ENCODE measurements at regions not wholly inside any gene's neighbourhood (a gene's known extent, or its start where the extent isn't known, plus 50 kb on each side); places are given as distances from the start of the nearest gene placed in this dataset.

GRCh38 chr15:39458131-39458530 is 122.7 kb upstream of the THBS1 start:
- peaks cover 44% of the 10 kb centered on the region for H3K4me1 ChIP-seq (ENCODE audit: insufficient read depth)
- no peak for TF ChIP-seq EZH2phosphoT487 (IDR thresholded peaks at IDR 0.05; ENCODE audit: insufficient read depth, low read depth)
- TF ChIP-seq EZH2 (IDR thresholded peaks at IDR 0.05; ENCODE audit: insufficient read depth, poor library complexity, severe bottlenecking), result no peak
- no peak for DNase-seq
- 94 to 100% methylated on average over 3 of the region's 3 CpGs for WGBS, 2 experiments (ENCODE audit: low coverage in 1 of 2, low lambda C conversion rate in 2 of 2, missing lambda C conversion rate in 2 of 2)
- no peak overlapping the region for H3K27ac ChIP-seq
- H2AFZ ChIP-seq, result no peak overlapping the region
- peaks cover 42% of the 10 kb centered on the region for H3F3A ChIP-seq (ENCODE audit: insufficient read depth)
- H3K79me2 ChIP-seq (ENCODE audit: insufficient read depth), result no peaks in the 10 kb centered on the region
- no peaks in the 10 kb centered on the region for H3K9me2 ChIP-seq (ENCODE audit: insufficient read depth)
- H3K36me3 ChIP-seq (ENCODE audit: low read depth), result no peaks in the 10 kb centered on the region
- H3K4me2 ChIP-seq (ENCODE audit: unreplicated experiment), result no peak overlapping the region
- no peak overlapping the region for H3K4me3 ChIP-seq
- H4K20me1 ChIP-seq (ENCODE audit: insufficient read depth), result no peaks in the 10 kb centered on the region
- in situ Hi-C loops (cut with MboI), result no loop called here
- no peak overlapping the region for H3K9ac ChIP-seq
- no peaks in the 10 kb centered on the region for H3K9me3 ChIP-seq (ENCODE audit: low read depth)
- H3K27me3 ChIP-seq (replicated peaks; ENCODE audit: insufficient read depth), result no peaks in the 10 kb centered on the region

- Histone ChIP-seq H3K4me1 (ENCODE audit: insufficient read depth) (peaks cover 39% of the 10 kb centered on the region), H3F3A (ENCODE audit: insufficient read depth) (peaks cover 52% of the 10 kb centered on the region), H3K27ac (no peak overlapping the region), H3K9me2 (ENCODE audit: insufficient read depth) (no peaks in the 10 kb centered on the region), H3K79me2 (ENCODE audit: insufficient read depth) (no peaks in the 10 kb centered on the region), H4K20me1 (ENCODE audit: insufficient read depth) (no peaks in the 10 kb centered on the region), H2AFZ (no peak overlapping the region), H3K27me3 (replicated peaks; ENCODE audit: insufficient read depth) (no peaks in the 10 kb centered on the region), H3K9ac (no peak overlapping the region), H3K9me3 (ENCODE audit: low read depth) (no peaks in the 10 kb centered on the region), H3K4me3 (no peak overlapping the region), H3K36me3 (ENCODE audit: low read depth) (no peaks in the 10 kb centered on the region), H3K4me2 (ENCODE audit: unreplicated experiment) (no peak overlapping the region)
- peak; percentile 35 for DNase-seq
- WGBS, 2 experiments (ENCODE audit: low coverage in 1 of 2, low lambda C conversion rate in 2 of 2, missing lambda C conversion rate in 2 of 2), result 40 to 56% methylated on average over 1 of the region's 1 CpG
- TF ChIP-seq EZH2phosphoT487 (IDR thresholded peaks at IDR 0.05; ENCODE audit: insufficient read depth, low read depth) (no peak), EZH2 (IDR thresholded peaks at IDR 0.05; ENCODE audit: insufficient read depth, poor library complexity, severe bottlenecking) (no peak)
- in situ Hi-C loops (cut with MboI), result no loop called here
These were observed 121.3 kb upstream of the THBS1 start for GRCh38 chr15:39459548-39459947.

GRCh38 chr15:39460748-39461147 is 120.1 kb upstream of the THBS1 start:
- in situ Hi-C loops (cut with MboI), result loop anchor here (10.0 kb wide), 1 partner anchor 114 kb away; no protein-coding TSS in a partner anchor
- no peaks in the 10 kb centered on the region for H3K9me2 ChIP-seq (ENCODE audit: insufficient read depth)
- no peaks in the 10 kb centered on the region for H3K36me3 ChIP-seq (ENCODE audit: low read depth)
- H3K4me2 ChIP-seq (ENCODE audit: unreplicated experiment), result no peak overlapping the region
- no peak for DNase-seq
- peaks cover 52% of the 10 kb centered on the region for H3F3A ChIP-seq (ENCODE audit: insufficient read depth)
- no peak overlapping the region for H3K27ac ChIP-seq
- H3K27me3 ChIP-seq (replicated peaks; ENCODE audit: insufficient read depth), result no peaks in the 10 kb centered on the region
- TF ChIP-seq EZH2 (IDR thresholded peaks at IDR 0.05; ENCODE audit: insufficient read depth, poor library complexity, severe bottlenecking) (no peak), EZH2phosphoT487 (IDR thresholded peaks at IDR 0.05; ENCODE audit: insufficient read depth, low read depth) (no peak)
- peaks cover 30% of the 10 kb centered on the region for H3K4me1 ChIP-seq (ENCODE audit: insufficient read depth)
- no peaks in the 10 kb centered on the region for H3K9me3 ChIP-seq (ENCODE audit: low read depth)
- 90% methylated on average over 7 of the region's 7 CpGs for WGBS, 2 experiments (ENCODE audit: low coverage in 1 of 2, low lambda C conversion rate in 2 of 2, missing lambda C conversion rate in 2 of 2)
- H3K9ac ChIP-seq, result no peak overlapping the region
- H4K20me1 ChIP-seq (ENCODE audit: insufficient read depth), result no peaks in the 10 kb centered on the region
- no peak overlapping the region for H3K4me3 ChIP-seq
- no peak overlapping the region for H2AFZ ChIP-seq
- no peaks in the 10 kb centered on the region for H3K79me2 ChIP-seq (ENCODE audit: insufficient read depth)

GRCh38 chr15:39461536-39462130 is 119.2 kb upstream of the THBS1 start:
- H4K20me1 ChIP-seq (ENCODE audit: insufficient read depth), result no peaks in the 10 kb centered on the region
- in situ Hi-C loops (cut with MboI), result loop anchor here (10.0 kb wide), 1 partner anchor 113 kb away; no protein-coding TSS in a partner anchor
- H3K27ac ChIP-seq, result peak overlapping the region; percentile 57
- peaks cover 34% of the 10 kb centered on the region for H3K4me1 ChIP-seq (ENCODE audit: insufficient read depth)
- H3K9ac ChIP-seq, result no peak overlapping the region
- H3K9me3 ChIP-seq (ENCODE audit: low read depth), result no peaks in the 10 kb centered on the region
- no peaks in the 10 kb centered on the region for H3K9me2 ChIP-seq (ENCODE audit: insufficient read depth)
- H3K36me3 ChIP-seq (ENCODE audit: low read depth), result no peaks in the 10 kb centered on the region
- DNase-seq, result peak; percentile 57
- no peak overlapping the region for H3K4me2 ChIP-seq (ENCODE audit: unreplicated experiment)
- WGBS, 2 experiments (ENCODE audit: low coverage in 1 of 2, low lambda C conversion rate in 2 of 2, missing lambda C conversion rate in 2 of 2), result 18 to 34% methylated on average over 2 of the region's 2 CpGs
- no peaks in the 10 kb centered on the region for H3K27me3 ChIP-seq (replicated peaks; ENCODE audit: insufficient read depth)
- peaks cover 57% of the 10 kb centered on the region for H3F3A ChIP-seq (ENCODE audit: insufficient read depth)
- H3K4me3 ChIP-seq, result no peak overlapping the region
- no peak for TF ChIP-seq EZH2phosphoT487 (IDR thresholded peaks at IDR 0.05; ENCODE audit: insufficient read depth, low read depth)
- no peak for TF ChIP-seq EZH2 (IDR thresholded peaks at IDR 0.05; ENCODE audit: insufficient read depth, poor library complexity, severe bottlenecking)
- H2AFZ ChIP-seq, result no peak overlapping the region
- H3K79me2 ChIP-seq (ENCODE audit: insufficient read depth), result no peaks in the 10 kb centered on the region
